BJ (cell line): ENCODE measurements at regions not wholly inside any gene's neighbourhood (a gene's known extent, or its start where the extent isn't known, plus 50 kb on each side); places are given as distances from the start of the nearest gene placed in this dataset.
"Not testable (repeated sequence)": the region's sequence is repeated elsewhere in the genome, so short reads cannot be mapped to it uniquely, and the experiment has no call there.

Experiments
- CTCF ChIA-PET: fragments of 350-600 bp; formaldehyde crosslinking; extraction: SDS; loops from one replicate; lab custom pipeline; 2021; ENCODE audit warnings: antibody characterized with exemption, inconsistent platforms; lab: Yijun Ruan, JAX
- POLR2A ChIA-PET: fragments of 300-600 bp; sonication (Branson Sonifier 250); formaldehyde crosslinking; extraction: SDS; loops from one replicate; lab custom pipeline; 2021; ENCODE audit warnings: antibody characterized with exemption; lab: Charles Lee
- DNase-seq: peaks from one replicate; pipeline ENCODE4 v3.0.0-alpha.2; 2011; ENCODE audit warnings: low read depth
- H3K27me3 ChIP-seq: 2 replicates; pipeline ENCODE4 v1.6.0; 2011; ENCODE audit warnings: low read length; ENCODE audit not compliant: control insufficient read depth, insufficient read depth
- H3K36me3 ChIP-seq: 2 replicates; pipeline ENCODE4 v1.5.1; 2011; ENCODE audit warnings: low read length; ENCODE audit not compliant: control insufficient read depth, insufficient read depth
- H3K4me3 ChIP-seq: 2 replicates; pipeline ENCODE4 v1.5.1; 2011; ENCODE audit warnings: low read depth, mild to moderate bottlenecking, control low read depth, low read length
- CTCF ChIP-seq: IDR thresholded peaks from 2 replicates; pipeline ENCODE4 v1.5.1; 2011; ENCODE audit warnings: low read depth, mild to moderate bottlenecking, control low read depth, inconsistent platforms, low read length, moderate library complexity; ENCODE audit not compliant: insufficient read depth

GRCh38 chr14:80300351-80300750, 89.0 kb upstream of the DIO2 start:
- Histone ChIP-seq H3K27me3 (no peaks in the 10 kb centered on the region), H3K4me3 (no peak overlapping the region), H3K36me3 (no peaks in the 10 kb centered on the region)
- ChIA-PET CTCF (interaction anchor here (0.7 to 1.0 kb wide), 2 partner anchors 7 to 11 kb away, joined by 3 read pairs; no protein-coding TSS in a partner anchor), POLR2A (no interaction called here)
- no peak for DNase-seq
- TF ChIP-seq CTCF, result no peak

GRCh38 chr14:80298491-80299017, 87.2 kb upstream of the DIO2 start:
- CTCF ChIA-PET, result interaction anchor here (0.9 kb wide), 1 partner anchor 9 kb away, joined by 3 read pairs; no protein-coding TSS in a partner anchor
- H3K27me3 ChIP-seq, result no peaks in the 10 kb centered on the region
- no peak for TF ChIP-seq CTCF
- DNase-seq, result no peak
- POLR2A ChIA-PET, result no interaction called here
- no peaks in the 10 kb centered on the region for H3K36me3 ChIP-seq
- H3K4me3 ChIP-seq, result no peak overlapping the region

- TF ChIP-seq CTCF, result no peak
These were observed 79.8 kb upstream of the DIO2 start for GRCh38 chr14:80291101-80291500.

GRCh38 chr14:80286744-80287143, 75.4 kb upstream of the DIO2 start:
- CTCF ChIA-PET, H3K36me3 ChIP-seq, H3K27me3 ChIP-seq, POLR2A ChIA-PET, H3K4me3 ChIP-seq, DNase-seq: not testable (repeated sequence)

More at GRCh38 chr14:80291101-80291500, 79.8 kb upstream of the DIO2 start:
- Histone ChIP-seq H3K36me3 (no peaks in the 10 kb centered on the region), H3K27me3 (no peaks in the 10 kb centered on the region), H3K4me3 (no peak overlapping the region)
- DNase-seq, result no peak
- POLR2A ChIA-PET, result no interaction called here
- CTCF ChIA-PET, result no interaction called here

GRCh38 chr14:80278293-80279023, 67.2 kb upstream of the DIO2 start:
- no peaks in the 10 kb centered on the region for H3K36me3 ChIP-seq
- DNase-seq, result no peak
- CTCF ChIA-PET, result no interaction called here
- no peak for TF ChIP-seq CTCF
- POLR2A ChIA-PET, result interaction anchor here (0.5 kb wide), 1 partner anchor 37 kb away, joined by 3 read pairs; no protein-coding TSS in a partner anchor
- no peak overlapping the region for H3K4me3 ChIP-seq
- no peaks in the 10 kb centered on the region for H3K27me3 ChIP-seq
